ENCODE measurements at regions not wholly inside any gene's neighbourhood (a gene's known extent, or its start where the extent isn't known, plus 50 kb on each side); places are given as distances from the start of the nearest gene placed in this dataset.
"Not testable (repeated sequence)": the region's sequence is repeated elsewhere in the genome, so short reads cannot be mapped to it uniquely, and the experiment has no call there.

DNA sequence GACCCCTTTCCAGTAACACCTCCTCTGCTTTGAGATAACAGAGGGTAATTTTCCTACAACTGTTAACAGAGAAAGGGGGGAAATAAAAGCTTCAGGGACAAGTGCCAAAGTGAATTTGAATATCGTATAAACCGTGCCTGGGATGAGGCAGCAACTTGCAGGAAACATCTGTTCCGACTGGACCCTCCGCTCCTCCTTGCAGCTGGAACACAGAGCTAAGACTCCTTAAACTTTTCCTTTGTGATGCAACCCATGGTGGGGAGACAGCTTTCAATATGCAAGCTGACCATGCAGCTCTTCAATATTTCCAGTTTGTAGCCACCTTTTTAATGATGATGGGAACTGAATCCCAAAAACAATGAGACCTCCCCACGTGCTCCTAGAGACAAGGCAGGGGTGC is 432.6 kb downstream of the ZNF536 start:
- no peak for DNase-seq

DNA sequence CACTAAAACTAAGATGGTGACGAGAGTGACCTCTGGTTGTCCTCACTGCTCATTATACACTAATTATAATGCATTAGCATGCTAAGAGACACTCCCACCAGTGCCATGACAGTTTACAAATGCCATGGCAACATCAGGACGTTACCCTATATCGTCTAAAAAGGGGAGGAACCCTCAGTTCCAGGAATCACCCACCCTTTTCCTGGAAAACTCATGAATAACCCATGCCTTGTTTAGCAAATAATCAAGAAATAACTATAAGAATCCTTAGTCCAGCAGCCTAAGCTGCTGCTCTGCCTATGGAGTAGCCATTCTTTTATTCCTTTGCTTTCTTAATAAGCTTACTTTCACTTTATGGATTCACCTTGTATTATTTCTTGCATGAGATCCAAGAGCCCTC is 432.1 kb downstream of the ZNF536 start:
- not testable (repeated sequence) for DNase-seq

DNA sequence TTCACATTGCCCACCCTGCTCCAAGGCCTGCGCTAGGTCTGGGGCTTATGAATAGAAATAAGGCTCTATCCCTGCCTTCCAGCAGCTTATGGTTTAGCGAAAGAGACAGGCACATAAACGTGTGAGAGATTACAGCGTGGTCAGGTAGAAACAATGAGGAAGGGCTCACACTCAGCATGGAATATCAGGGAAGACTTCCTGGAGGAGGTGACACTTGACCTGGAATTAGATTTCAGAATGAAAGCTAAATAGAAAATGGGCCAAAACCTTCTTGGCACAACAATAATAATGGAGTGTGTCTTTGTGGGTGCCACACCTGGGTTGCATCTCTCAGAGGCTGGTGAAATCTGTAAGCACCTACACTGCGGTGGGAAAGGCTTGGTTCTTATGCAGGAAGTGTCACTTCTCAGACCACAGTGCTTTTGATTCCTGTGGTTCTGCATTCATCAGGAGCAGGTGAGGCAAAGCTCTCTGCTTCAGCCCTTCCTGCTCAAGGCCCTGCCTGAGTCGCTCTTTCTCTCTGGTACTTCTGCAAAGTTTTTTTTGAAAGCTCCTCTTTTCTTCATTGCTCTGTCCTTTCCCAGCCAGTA is 430.3 kb downstream of the ZNF536 start:
- no peak for DNase-seq

DNA sequence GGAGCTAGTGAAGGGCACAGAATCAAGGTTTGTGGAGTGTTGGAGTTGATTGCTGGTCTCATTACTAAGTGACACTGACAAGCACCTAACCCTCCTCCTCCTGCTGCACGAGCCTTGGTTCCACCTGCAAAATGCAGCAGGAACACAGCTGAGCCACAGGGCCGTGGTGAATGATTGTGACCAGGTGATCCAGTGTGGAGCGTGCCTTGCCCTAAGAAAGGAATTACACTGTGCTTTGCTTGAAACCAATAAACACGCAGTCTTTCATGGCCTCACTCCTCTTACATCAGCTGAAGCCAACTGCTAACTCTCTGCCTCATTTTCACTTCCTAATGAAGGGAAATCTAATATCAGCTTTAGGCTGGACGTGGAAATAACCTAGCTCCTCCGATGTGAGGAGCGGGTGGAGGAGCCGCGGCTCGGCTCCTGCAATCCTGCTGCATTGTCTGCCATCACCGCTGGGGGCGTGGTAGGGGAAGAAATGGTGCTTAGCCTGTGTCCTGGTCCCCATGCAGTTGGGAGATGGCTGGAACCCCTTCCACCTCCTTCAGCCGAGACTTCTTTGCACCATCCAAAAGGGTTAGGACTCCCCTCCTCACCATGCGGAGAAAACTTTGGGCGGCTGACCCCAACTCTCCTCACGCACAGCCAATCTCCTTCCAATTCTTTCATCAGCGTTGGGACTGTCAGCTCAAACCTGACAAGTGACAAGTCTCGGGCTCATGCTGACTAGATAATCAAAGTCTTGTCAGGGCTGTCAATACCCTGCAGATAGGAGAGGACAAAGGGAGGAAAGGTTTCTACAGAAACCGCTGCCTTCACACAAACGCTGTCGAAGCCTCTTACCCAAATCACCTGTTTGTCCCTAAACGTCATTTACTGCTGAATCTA is 427.9 kb downstream of the ZNF536 start:
- DNase-seq, result peak; percentile 2

DNA sequence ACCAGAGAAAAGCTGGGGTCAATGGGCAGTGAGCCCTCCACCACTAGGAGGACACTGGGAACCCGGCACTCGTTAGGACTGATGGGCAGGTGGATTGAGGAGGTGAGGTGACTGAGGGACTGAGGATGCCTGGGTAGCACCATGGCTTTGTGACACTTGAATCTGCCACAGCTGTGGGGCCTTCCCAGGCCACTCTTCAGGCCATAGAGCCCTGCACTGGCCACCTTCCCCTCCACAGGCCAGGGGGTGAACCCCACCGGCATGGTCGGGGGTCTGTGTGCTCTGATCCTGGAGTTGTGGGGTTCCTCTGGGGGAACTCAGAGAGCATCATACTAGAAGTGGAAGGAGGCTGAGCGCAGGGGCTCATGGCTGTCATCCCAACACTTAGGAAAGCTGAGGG is 423.5 kb downstream of the ZNF536 start:
- no peak for DNase-seq

DNA sequence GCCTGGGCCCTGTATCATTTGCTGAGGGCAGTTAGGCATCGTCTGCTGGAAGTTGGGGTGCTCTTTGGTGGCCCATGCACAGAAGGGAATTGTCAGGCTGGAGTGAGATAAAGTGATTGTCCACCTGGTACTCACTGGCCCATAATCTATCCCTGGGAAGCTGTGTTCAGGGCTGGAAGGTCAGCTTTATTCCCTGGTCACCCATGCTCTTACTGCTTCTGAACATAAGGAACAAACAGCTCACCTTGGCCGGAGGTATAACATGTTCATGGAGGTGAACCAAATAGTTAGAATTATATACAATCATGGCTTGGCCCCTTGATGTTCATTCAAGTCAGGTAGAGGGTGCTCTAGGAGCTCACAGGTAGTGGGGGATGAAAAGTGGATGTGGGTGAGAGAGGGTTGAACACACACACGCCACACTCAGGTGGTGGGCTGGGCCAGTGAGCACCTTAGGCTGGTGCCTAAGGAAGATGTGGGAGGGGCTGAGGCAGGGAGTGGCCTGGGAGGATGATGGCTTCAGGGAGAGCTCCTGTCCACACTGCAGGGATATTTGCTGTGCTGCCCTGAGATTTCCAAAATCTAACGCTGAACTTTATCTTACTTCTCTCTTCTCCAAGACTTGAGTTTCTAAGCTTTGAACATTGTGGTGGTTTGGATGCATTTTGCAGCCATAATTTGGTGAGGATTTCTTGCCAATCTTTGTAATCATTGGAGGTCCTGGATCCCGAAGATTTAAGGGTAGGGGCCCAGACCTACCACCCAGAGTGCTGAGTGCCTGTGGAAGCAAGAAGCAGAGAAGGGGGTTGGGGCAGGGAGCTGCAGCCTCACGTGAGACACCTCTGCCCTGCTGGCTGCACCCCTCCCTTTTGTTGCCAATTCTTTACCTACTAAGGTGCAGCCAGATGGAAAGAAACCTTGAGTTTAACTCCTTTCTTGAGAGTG is 420.6 kb downstream of the ZNF536 start:
- DNase-seq, result no peak

DNA sequence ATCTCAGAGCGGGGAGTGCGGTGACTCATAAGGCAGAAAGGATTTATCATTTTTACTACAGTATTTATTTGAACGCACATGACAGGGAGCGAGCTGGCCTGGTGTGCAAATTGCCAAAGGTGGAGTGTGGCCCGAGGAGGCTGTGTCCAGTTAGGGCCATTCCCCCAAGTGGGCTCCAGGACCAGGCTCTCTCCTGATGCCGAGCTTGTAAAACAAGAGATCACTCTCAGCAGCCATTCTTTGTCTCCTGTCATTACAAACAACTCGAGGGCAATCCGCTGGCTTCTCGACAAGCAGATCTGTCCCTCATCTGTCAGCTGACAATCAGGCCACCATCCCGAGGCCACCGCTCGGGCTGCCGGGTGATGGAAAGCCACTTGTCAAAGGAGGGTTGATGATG is 418.9 kb downstream of the ZNF536 start:
- DNase-seq, result no peak

DNA sequence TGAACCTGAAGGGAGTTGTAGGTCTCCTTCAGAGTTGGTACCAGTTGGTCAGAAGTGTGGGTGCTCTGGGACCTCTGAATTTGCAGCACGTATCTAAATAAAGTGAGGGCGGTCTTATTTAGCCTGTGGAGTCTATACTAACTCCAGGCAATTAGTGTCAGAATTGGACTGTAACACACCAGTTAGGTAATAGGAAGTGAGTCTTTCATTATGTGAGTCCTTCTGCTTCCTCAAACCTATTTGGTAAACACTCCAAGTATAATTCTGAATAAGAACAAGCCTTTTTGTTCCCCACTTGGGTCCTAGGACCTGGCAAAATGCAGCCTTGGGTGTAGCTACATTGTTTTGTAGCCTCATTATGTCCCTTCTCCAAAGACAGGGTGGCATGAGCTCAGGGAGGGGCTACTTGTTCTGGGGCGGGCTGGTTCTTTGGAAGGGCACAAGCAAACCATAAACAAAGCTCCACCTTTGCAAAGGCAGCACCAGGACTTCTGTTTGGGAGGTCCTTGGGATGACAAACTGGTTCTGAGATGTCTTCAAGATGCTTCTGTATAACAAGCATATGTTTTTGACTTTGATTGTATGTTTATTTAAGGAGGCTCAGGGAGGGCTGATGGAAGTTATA is 418.0 kb downstream of the ZNF536 start:
- no peak for DNase-seq

DNA sequence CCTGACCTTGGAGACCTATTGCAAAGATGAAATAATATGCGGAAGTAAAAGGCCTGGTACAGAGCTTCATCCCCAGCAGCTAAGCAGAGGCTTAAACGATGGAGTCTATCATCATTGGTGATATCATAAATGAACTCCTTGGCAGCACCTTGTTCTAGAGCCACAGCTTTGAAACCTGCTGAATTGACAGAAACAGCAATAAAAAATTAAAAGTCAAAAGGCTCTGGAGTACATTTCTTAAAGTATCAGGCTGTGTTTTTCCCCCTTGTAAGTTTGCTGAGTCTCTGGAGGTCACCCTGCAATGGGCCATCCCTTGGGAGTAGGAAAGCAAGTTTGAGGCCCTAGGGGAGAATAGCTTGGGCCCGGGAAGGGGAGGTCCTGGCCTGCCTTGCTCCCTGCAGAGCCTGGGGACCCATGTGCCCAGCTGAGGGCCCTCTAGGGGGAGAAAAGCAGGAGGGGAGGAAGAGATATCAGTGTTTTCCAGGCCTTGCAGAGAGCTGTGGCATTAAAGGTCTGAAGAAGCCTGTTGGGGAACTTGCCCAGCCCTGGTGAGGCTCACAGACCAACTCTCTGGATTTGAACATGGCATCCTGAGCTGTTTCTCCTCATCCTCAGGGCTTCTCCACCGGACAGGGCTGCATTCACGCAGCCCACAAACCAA is 416.1 kb downstream of the ZNF536 start:
- no peak for DNase-seq

DNA sequence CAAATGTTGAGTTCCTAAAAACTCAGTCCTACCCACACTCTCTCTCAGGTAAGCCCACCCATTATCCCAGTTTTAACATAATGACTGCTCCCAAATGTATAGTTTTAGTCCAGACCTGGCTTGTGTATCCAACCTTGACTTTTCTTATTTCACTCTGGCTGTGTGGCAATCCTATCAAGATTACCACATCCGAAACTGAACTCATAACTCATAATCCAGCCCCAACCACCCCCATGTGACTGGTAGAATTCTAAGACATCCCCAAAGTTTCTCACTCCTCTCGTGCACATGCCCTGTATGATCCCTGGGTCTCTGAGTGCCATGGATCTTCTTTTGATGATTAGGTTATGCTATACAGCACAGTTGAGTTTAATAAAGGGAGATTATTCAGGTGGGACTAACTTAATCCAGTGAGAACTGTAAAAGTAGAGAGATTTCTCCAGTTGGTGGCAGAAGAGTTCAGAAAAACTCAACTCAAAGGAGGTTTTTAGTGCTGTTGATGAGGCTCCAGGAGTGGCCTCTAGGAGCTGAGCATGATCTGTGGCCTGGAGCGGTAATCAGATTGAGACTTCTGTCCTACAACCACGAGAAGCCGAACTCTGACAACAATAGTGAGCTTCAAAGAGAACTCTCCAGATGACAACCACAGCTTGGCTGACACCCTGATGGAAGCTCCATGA is 413.4 kb downstream of the ZNF536 start:
- no peak for DNase-seq

DNA sequence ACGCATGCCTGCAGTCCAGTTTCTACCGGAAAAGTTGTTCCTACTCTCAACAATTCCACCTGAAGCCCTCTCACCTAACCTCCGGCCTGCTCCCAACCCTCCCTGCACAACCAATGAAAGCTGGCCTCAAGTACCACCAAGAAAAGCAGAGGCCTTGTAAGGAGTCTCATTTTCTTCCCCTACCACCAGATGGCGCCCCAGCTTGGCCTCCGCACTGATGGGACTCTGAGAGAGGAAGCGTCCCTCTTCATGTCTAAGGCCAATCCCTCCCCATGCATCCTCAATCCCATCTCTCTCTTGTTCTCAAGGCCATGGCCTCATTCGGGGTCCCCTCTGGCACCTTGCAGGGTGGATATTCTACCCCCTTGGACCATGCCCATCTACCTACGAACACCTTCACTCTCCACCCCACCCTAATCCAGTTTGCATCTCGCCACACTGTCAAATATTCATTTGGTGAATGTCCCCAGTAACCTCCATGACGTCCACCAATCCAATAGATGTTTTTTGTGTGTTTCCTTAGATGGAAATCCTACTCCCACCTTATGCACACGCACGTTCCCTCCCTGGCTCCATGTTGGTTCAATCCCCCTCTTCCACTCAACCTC is 412.8 kb downstream of the ZNF536 start:
- peak; percentile 41 for DNase-seq

DNA sequence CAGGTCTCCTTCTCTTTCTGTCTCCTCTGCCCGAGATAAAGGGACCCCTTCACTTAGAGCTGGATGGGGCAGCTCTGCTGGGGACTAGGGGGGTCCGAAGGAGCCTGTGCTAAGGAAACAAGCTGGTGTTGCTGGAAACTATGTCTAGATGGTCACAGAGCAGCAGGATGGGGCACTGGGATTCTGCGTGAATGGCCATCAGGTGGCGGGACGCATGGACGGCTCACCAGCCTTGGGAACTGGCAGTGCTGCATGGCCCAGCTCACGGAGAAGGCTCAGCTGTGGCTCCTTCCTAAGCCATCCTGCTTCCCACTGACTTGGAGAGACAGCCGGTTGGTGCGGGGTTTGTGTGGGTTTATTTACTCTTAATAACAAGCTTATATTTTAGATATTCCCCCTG is 411.8 kb downstream of the ZNF536 start:
- DNase-seq, result no peak

DNA sequence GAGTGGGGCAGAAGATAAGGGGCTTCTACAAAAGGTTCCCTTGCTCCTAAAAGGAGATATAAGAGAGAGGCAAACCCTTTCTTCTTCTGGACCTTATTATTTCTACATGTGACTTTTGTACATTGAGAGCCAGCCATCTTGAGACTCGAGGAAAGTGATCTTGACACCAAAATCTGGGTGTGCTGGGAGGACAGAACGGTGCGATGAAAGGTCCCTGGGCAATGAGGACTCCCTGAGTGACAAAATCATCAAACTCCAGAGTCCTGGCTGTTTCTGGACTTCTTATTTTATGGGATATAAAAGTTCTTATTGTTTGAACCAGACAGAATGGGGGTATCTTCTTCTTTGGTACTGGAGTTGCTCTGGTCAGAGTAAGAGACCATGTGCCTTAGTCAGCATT is 411.0 kb downstream of the ZNF536 start:
- no peak for DNase-seq

DNA sequence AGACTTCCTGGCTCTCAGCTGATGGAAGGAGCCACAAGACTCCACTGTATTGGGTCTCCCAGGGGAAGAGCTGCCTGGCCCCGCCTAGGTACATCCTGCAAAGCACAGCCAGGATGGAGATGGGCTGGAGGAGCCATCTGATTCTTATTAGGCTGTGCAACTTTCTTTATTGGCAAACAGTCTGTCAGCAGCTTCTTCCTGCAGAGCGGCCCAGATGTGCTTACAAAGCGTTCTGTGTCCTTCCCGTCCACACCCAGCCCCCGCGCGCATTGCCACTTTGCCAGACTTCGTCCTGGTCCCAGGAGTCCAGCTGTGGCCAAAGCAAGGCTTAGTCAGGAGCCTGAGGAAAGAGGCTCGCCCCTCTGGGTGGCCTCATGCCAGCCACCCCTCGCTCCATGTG is 409.3 kb downstream of the ZNF536 start:
- no peak for DNase-seq

DNA sequence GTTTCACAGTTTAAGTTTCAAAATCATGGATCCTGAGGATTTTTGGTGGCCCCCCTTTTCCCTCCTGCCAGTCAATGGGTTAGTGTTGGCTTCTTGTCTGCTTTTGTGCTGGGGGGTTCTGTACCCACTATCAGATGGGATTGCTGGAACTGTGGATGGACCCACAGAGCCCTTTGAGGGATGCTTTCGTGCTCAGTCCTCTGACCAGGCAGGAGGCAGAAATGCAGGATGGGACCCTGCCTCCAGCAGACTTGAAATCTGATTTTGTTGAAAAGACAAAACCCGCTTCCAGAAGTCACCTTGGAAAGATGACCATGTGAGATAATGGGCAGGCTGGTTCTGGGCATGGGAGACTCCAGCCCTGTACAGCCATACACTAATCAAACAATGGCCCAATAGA is 408.9 kb downstream of the ZNF536 start:
- DNase-seq, result no peak

DNA sequence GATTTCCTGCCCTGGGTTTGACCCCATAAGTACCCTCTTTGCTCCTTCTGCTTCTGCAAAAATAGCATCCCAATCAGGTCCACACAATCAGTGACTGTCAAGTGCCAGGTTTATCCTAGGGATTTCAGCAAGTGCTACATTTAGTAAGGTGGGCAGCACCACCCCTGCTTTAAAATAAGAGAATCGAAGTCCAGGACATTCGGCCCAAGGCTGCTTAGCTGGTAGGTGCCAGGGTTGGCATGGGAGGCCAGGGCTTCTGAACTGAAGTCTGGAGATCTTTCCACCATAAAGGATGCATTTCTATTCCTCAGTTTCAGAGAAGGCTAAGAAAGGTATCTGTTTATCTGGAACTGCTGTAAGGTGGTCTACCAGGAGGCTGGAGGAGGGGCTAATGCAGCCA is 408.3 kb downstream of the ZNF536 start:
- no peak for DNase-seq

DNA sequence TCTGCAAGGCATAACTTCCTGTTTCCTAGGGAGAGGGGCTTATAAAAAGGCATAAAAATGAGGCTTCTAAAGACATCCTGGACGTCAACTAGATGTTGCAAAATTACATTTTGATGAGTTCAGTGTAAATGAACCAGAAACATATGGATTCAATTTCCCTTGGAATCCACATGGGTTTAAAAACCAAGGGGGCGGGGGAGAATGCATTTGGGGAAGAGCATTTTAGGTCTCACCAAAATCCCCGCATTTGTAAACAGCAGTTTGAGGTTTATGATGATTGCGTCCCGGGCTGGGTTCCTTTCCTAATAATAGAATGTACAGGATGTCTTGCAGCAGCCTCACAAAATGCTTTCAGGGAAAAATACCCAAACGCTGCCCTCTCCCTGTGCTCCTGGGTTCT is 407.8 kb downstream of the ZNF536 start:
- no peak for DNase-seq

DNA sequence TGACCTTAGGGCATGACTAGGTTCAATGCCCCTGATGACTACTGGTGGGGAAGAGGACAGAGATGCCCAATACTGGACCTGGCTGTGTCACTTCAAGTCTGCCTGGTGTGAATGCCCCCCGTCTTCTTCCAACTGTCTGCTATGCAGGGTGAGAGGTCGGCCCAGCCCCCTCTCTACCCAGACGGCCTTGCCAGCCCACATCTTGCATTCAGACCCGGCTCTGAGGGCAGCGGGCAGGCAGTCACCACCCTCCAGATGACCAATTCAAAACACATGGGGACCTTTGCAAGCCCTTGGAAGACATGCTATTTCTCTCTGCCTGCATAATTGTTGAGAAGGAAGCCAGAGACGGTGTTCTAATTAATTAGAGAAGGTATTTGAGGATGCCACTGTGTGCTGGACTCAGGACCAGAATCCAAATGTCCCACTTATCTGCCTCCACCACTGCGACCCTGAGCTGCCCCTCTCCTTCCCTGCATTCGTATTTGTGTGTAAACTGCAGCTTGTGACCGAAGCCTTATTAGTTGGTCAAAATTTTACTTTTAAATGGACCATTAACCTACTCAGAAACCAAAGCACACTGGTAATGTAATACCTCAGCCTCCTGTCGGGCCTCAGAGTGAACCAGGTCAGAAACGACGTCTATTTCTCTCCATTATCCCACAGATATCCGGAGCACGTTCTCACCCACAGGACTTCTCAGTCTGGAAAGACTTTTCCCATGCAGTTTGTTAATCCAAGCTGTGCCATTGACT is 407.0 kb downstream of the ZNF536 start:
- no peak for DNase-seq

DNA sequence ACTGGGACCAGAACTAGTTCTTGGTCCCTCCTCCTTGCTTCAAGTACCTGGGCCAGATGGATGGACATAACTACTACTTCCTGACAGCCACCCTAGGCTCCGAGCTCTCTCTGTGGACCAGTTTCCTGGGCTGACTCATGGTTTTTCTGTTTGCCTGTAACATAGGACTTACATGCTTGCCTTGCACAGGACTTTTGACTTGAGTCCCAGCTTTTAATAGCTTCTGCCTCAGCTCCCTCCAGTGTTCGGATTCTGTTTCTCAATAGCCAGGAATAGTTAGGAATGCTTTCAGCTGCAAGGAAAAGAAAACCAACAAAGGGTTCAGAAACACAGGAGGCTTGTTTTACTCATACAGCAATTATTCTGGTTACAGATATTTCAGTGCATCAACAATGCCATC is 405.9 kb downstream of the ZNF536 start:
- no peak for DNase-seq

DNA sequence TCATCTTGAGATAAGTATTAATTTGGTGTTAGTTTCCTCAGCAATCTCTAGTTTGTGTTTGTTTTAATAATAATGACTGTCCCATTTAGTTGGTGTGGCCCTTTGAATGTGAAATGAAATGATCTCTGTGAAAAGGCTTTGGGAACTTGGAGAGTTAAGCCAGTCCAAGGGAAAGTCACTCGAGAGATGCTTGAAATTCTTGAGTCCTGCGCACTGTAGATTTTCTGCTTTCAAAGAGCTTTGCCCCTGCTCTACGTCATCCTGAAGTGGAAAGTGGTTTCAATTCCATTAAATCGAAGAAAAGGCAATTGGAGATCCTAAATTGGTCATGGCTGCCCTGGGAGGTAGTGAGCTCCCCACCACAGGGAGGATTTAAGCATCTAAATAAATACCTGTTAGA is 403.8 kb downstream of the ZNF536 start:
- no peak for DNase-seq

All from activated T-cell treated with anti-CD3 and anti-CD28 coated beads for 4 hours (primary cell).